NCI-H524 treated with DMSO at 0.1 percent for 48 hours (cell line): ENCODE measurements at regions not wholly inside any gene's neighbourhood (a gene's known extent, or its start where the extent isn't known, plus 50 kb on each side); places are given as distances from the start of the nearest gene placed in this dataset.

Experiments used
- DNase-seq: peaks from one replicate; lab custom pipeline; 2025; lab: John Stamatoyannopoulos, UW

DNA sequence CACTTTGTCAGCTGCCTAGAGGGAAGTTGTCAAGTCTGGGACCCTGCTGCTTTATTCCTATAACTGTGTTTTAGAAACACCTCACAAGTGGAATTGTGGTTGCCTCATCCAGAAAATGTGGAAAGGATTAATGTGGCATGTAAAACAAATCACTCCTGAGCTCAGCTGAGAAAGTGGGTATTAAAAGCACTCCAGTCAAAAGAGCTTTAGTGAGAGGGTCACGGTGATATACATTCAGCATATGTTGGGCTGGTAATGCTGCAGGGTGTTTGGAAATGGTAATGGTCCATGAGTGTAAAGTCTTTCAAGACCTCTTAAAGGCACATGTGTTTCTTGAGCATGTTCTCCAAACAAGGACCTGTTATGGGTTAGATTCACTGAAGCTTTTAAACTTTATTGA, 318.2 kb upstream of the MEOX2 start:
- DNase-seq, result peak; percentile 86

GRCh38 chr7:16001477-16001876, 315.0 kb upstream of the MEOX2 start:
- no peak for DNase-seq

GRCh38 chr7:15998617-15999016, 312.1 kb upstream of the MEOX2 start:
- DNase-seq, result no peak

GRCh38 chr7:15995027-15995426, 308.5 kb upstream of the MEOX2 start:
- DNase-seq, result no peak

GRCh38 chr7:15989194-15989593, 302.7 kb upstream of the MEOX2 start:
- DNase-seq, result no peak

DNA sequence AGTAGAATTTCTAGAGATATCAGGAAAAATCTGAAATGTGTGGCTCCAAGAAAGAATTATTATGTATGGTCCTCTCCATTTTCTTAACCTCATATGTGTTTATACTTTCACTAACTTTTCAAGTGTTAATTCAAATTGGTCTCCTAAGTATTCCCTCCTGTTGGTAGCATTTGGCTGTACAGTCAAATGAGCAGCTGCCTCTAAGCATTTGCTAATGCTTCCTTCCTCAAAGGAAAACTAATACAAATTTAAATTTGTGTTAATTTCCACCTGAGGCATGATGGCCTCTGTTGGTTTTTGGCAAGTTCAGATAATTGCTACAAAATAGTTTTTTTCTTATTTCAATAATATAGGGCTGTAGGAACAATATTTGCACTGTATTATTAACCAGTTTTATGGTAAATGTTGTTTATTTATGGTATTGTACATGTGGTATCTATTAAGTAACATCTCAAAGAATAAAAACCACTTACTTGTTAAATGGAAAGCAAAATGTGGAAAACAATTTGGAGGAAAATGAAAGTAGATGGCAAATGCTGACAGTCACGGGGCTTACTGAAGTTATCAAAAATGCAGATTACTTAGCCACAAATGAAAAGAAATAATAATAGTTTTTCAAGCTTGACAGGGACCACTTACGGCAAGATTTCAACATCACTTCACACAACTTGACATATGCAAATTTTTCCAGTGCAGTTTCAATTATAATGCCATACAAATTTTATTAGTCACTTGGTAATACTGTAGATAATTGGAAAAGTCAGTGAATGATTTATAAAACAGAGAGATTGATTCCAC, 299.3 kb upstream of the MEOX2 start:
- no peak for DNase-seq

DNA sequence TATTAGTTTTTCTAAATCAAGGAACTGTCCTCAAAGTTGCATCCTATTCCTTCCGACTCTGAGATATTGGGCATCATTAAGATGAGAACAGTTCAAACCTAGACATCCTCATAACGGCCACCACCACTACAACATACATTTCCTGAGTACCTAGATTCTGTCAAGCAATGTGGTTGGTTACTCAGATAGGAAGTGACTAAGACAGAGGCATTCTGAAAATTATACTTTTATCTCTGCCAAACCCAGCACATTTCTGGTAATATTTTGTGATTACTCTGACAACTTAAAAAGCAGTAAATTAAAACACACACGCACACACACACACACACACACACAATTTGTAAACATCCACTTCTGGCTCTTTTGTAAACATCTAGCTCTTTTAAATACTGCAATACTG, 291.2 kb upstream of the MEOX2 start:
- no peak for DNase-seq

DNA sequence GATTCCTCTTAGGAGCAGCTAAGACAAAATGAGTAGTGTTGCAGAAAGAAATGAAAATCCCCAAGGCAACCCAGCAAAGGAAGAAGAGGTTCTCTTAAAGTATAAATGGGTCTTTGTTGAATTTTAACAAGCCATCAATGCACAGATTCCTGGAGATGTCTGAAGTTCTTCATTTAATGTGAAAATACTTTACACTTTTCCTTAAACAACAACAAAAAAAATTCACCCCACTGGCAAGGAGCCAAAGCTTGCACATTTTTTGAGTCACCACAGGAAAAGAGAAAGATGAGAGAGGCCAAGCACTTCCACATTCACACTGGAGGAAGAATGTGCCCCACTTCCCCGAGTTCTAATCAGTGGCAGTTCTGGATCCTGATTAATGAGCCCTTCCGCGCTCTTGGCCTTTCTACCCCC, 286.4 kb upstream of the MEOX2 start:
- no peak for DNase-seq

GRCh38 chr7:15967551-15967950, 281.1 kb upstream of the MEOX2 start:
- DNase-seq, result no peak

- no peak for DNase-seq
Measured at GRCh38 chr7:15967121-15967520, 280.6 kb upstream of the MEOX2 start.

DNA sequence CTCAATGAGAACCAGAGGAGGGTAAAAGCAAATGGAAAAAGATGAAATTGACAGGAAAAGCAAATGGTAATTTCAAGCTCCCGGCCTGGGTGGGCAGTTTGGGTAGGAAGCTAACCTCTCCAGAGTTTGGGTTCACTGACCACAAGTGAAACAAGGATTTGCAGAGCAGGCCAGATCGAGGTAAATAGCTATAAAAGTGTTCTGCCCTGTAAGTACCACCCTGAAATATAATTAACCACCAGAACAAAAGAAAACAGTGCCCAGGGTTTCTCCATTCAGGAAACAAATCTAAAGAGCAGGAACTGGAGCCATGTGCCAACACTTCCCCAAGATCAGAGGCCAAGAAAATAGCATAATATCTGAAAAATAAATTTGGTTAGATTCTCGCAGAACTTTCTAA, 276.7 kb upstream of the MEOX2 start:
- no peak for DNase-seq

DNA sequence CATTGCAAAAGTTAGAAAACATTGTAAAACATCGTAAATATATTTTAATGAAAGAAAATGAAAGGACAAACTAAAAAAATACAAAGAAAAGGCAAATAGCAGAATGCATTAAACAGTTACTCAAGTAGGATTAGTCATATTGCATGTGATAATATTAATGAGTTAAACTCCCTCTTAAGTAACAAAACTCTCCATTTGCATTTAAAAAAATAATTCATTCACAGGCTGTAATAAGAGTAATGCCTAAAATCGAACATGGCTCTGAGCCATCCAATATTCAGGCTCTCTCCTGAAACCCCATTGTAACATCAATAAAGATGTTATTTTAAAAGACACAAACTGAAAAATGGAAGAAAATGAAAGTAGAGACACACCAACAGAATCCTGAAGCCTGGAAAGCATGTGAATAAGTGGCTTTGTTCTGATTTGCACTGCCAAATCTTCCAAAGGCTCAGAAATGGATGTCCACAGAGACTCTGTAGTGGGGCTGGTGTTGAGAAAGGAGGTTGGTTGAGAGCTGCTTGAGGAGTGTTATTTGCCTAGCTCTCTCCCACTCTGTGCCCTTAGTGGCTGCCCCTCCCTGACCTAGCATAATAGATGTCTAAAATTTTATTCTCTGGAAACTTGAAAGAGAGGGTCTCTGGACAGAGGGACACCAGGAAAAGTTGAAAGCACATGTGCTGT, 268.3 kb upstream of the MEOX2 start:
- DNase-seq, result no peak

DNA sequence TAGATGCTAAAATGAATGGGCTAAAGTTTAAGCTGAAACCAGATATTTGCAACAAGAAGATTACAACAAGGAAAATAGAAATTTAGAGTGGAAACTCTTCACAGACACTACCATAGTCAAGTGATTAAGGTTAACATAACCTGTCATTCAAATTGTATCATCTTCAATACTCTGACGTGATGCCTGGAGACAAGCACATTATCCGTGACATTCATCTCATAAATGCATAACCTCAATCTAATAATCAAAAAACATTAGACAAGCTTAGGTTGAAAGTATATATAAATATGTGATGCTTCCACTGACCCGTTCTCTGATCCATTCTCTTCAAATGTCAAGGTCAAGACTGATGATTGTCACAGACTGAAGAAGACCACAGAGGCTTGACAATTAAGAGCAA, 263.8 kb upstream of the MEOX2 start:
- DNase-seq, result no peak

DNA sequence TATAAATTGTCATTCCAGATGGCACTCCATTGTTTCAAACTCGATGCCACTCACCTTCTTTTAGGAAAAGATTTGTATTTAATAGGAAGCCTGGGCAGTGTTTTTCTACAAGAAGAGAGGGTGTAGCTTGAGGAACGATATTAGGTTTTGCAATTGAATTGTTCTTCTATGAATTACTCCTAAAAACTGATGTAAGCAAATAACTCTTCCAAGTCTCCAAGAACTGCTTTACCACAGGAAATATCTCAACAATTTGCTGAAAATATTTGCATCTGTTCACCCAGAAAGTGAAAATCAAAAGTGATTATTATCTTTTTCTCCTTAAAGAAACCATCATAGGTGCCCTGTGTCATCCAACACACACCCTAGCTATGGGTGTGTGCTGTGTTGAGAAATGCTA, 261.3 kb upstream of the MEOX2 start:
- DNase-seq, result no peak

DNA sequence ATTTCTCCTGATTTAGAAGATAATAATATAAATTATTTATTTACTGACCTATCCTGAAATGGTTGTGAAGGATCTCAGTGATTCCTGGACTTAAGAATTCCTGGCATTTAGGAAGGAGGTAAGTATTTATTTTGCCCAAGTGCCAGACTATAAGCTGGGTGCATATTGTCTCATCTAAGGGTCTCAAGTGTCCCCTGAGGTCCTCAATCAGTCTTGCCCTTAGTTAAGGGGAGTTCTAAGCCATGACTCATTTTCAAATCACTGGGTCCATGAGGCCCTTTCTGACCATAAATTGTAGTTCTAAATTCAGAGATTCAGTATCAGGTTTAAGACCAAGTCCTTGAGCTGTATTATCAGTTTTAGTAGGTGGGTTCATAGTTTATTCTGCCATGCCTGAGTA, 251.6 kb upstream of the MEOX2 start:
- DNase-seq, result no peak

DNA sequence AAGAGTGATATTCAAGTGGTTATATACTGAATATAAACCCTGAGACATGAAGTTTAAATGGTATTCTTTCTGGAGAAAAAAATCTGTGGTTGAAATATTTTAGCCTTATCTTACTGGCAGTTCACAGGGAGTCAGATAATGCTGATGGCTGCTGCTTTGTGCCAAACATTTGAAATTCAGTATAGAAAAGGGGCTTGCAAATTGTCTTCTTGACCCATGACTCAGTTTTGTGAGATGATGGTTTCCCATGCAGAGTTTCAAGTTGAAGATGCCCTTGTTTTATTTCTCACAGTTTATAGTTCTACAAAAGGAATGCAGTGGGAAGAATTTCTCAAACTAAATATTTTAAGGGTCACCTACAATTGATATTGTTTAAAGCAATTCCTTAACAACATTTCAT, 251.1 kb upstream of the MEOX2 start:
- no peak for DNase-seq

- DNase-seq, result no peak
Measured at GRCh38 chr7:15936991-15937390, 250.5 kb upstream of the MEOX2 start.

GRCh38 chr7:15932318-15932717, 245.8 kb upstream of the MEOX2 start:
- DNase-seq, result peak; percentile 48

- DNase-seq, result peak; percentile 73
Measured at GRCh38 chr7:15929411-15929810, 242.9 kb upstream of the MEOX2 start.

DNA sequence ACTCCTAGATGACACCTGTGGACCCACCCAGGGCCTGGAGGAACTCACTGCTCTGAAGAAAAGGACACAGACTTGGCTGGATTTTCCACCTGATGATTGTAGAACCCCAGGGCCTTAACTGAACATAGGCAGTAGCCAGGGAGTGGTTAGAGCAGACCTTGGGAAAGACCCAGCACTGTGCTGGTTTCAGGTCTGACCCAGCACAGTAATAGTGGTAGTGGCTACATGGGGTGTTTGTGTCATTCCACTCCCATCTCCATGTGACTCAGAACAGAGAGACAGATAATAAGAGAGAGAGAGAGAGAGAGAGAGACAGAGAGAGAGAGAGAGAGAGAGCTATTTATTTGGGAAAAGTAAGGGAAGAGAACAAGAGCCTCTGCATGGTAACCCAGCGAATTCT, 239.1 kb upstream of the MEOX2 start:
- DNase-seq, result no peak

DNA sequence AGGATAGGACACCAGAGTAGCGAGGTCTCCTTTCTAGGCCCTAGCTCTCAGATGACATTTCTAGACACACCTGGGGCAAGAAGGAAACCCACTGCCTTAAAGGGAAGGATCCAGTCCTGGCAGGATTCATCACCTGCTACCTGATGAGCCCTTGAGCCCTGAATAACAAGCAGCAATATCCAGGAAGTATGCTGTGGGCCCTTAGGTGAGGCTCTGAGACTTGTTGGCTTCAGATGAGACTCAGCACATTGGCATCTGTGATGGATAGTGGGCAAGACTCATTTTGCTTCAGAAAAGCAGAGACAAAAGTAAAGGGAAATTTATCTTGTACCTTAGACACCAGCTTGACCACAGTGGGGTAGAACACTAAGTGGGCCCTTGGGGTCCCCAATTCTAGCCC, 238.4 kb upstream of the MEOX2 start:
- DNase-seq, result no peak

DNA sequence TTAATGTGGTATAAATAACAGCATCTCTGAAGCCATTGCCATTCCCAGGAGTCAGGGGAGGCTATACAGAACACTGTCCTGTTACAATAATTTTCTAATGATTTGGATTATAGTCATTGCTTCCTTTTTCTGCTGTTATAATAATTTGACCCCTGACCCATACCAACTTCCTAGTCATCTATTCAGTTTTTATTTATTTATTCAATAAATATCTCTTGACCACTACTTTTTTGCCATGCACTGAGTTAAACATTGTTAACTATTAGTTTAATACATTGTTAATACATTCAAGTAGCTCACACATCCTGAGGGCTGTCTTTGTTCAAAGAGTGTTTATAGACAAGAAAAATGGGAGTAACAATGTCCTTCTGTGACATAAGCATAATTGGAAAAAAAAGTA, 235.5 kb upstream of the MEOX2 start:
- no peak for DNase-seq

DNA sequence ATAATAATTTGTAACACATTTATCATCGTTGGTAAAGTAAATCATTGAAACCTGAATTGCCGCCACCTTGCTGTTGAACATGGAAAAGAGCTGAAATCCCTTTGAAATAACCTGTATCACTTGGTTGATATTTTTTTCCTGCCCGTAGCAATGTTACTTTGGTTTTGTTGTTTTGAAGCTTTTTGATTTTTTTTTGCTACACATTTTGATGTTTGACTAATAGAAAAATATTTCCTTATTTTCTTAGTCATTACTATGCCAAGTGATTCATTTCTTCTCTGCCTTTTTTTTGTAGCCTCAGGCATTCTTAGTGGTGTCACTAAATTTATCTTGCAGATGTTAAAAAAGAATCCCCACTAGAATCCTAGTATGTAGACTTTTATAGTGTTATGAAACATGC, 235.1 kb upstream of the MEOX2 start:
- DNase-seq, result no peak

DNA sequence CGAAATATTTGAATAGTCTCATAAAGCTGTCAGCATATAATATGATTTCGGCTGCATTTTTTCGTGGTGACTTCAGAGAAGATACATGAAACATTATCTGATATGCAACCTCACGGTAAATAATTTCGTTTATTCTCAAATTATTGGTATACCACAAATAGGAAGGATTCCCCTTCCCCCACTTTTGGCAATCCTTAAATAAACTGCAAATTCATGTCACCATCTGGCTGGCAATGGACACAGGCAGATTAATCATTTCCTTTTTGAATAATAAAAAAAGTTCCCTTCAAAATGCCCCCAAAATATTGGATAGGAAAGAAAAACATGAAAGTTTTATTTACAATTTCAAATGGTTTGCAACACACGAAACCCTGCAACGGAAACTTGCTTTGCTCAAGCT, 234.5 kb upstream of the MEOX2 start:
- DNase-seq, result no peak
